H1 (cell line): ENCODE measurements at regions not wholly inside any gene's neighbourhood (a gene's known extent, or its start where the extent isn't known, plus 50 kb on each side); places are given as distances from the start of the nearest gene placed in this dataset.

Source experiments
- CTCF ChIA-PET: fragments of 300-600 bp; sonication (Branson Sonifier 250); formaldehyde crosslinking; loops from one replicate; lab custom pipeline; 2021; ENCODE audit not compliant: partially characterized antibody; lab: Charles Lee
- POLR2A ChIA-PET: fragments of 300-600 bp; sonication (Branson Sonifier 250); formaldehyde crosslinking; loops from one replicate; lab custom pipeline; 2021; ENCODE audit warnings: inconsistent platforms; ENCODE audit not compliant: partially characterized antibody; lab: Charles Lee
- DNase-seq, 2 experiments: peaks; one replicate each; pipeline versions ENCODE4 v3.0.0 to v3.0.0-alpha.2; 2010 to 2022; ENCODE audit warnings: low spot score in 2 of 2, low read depth in 1 of 2, mixed read lengths in 1 of 2
- FAIRE-seq: peaks from 2 replicates; lab custom pipeline; 2011; peaks lifted over from hg19 to GRCh38; lab: Jason Lieb, UNC
- H2AFZ ChIP-seq: 2 replicates; pipeline ENCODE4 v1.8.1; 2012; ENCODE audit warnings: low read length, inconsistent platforms
- H2AK5ac ChIP-seq: 2 replicates; pipeline ENCODE4 v1.6.1; 2013; ENCODE audit warnings: low read depth, low read length
- H2BK120ac ChIP-seq: replicated peaks from 2 replicates; pipeline ENCODE3; 2013; ENCODE audit warnings: low read depth, low read length, inconsistent platforms
- H2BK12ac ChIP-seq: 2 replicates; pipeline ENCODE4 v1.6.1; 2013; ENCODE audit warnings: low read depth, low read length
- H2BK15ac ChIP-seq: 2 replicates; pipeline ENCODE4 v1.6.1; 2013; ENCODE audit warnings: low read length
- H2BK20ac ChIP-seq: 2 replicates; pipeline ENCODE4 v1.6.1; 2013; ENCODE audit warnings: low read length
- H2BK5ac ChIP-seq: 2 replicates; pipeline ENCODE4 v1.6.1; 2013; ENCODE audit warnings: low read depth, low read length
- H3K14ac ChIP-seq: 2 replicates; pipeline ENCODE4 v1.6.1; 2013; ENCODE audit warnings: inconsistent platforms; ENCODE audit not compliant: insufficient read length
- H3K18ac ChIP-seq: 2 replicates; pipeline ENCODE4 v1.6.1; 2013; ENCODE audit warnings: low read length; ENCODE audit errors: extremely low read depth
- H3K23ac ChIP-seq: 2 replicates; pipeline ENCODE4 v1.6.1; 2013; ENCODE audit warnings: inconsistent platforms; ENCODE audit not compliant: insufficient read length
- H3K23me2 ChIP-seq: 2 replicates; pipeline ENCODE4 v1.6.1; 2013; ENCODE audit warnings: low read depth, low read length
- H3K27ac ChIP-seq: 2 replicates; pipeline ENCODE4 v1.6.1; 2011; ENCODE audit warnings: low read depth, low read length, inconsistent platforms
- H3K27me3 ChIP-seq, 4 experiments: replicated peaks in 1 of 4; 1 replicate in 1 of 4; 2 replicates in 3 of 4; pipeline versions ENCODE4 v1.6.1 to v1.8.1; 2011 to 2013; ENCODE audit warnings: low read length in 3 of 4, mild to moderate bottlenecking in 3 of 4, inconsistent platforms in 2 of 4, mixed read lengths in 2 of 4, moderate library complexity in 1 of 4; ENCODE audit not compliant: control insufficient read depth in 3 of 4, insufficient read depth in 3 of 4; ENCODE audit errors: extremely low read depth in 1 of 4
- H3K36me3 ChIP-seq, 4 experiments: 2 replicates each; pipeline versions ENCODE4 v1.6.1 to v1.8.1; 2011 to 2013; ENCODE audit warnings: mild to moderate bottlenecking in 4 of 4, low read length in 3 of 4, moderate library complexity in 2 of 4, control low read depth in 1 of 4, inconsistent platforms in 1 of 4; ENCODE audit not compliant: insufficient read depth in 4 of 4, control insufficient read depth in 2 of 4
- H3K4ac ChIP-seq: replicated peaks from 2 replicates; pipeline ENCODE3; 2013; ENCODE audit warnings: low read length, low read depth, mixed read lengths, inconsistent platforms; ENCODE audit not compliant: insufficient read length
- H3K4me1 ChIP-seq, 4 experiments: replicated peaks in 1 of 4; 1 replicate in 1 of 4; 2 replicates in 3 of 4; pipeline versions ENCODE4 v1.6.1 to v1.8.1; 2011 to 2013; ENCODE audit warnings: low read length in 3 of 4, inconsistent platforms in 2 of 4, mixed read lengths in 1 of 4; ENCODE audit not compliant: insufficient read depth in 4 of 4, control insufficient read depth in 3 of 4
- H3K4me2 ChIP-seq, 2 experiments: 2 replicates each; pipeline versions ENCODE4 v1.6.1 to v1.8.1; 2011 to 2013; ENCODE audit warnings: low read depth in 2 of 2, low read length in 2 of 2, control low read depth in 1 of 2, inconsistent platforms in 1 of 2, mild to moderate bottlenecking in 1 of 2; ENCODE audit not compliant: insufficient read depth in 1 of 2
- H3K4me3 ChIP-seq, 4 experiments: fragments of 200-600, 300-600 bp in 1 of 4; sonication (generic), shearing (Covaris generic), sonication (Bioruptor Twin) in 1 of 4; 2 replicates each; pipeline versions ENCODE4 v1.5.1 to v1.8.1; 2011 to 2016; ENCODE audit warnings: low read length in 4 of 4, low read depth in 3 of 4, control low read depth in 2 of 4, inconsistent platforms in 2 of 4, mild to moderate bottlenecking in 2 of 4, mixed read lengths in 1 of 4, moderate library complexity in 1 of 4; ENCODE audit not compliant: insufficient read depth in 2 of 4; ENCODE audit errors: extremely low read depth in 1 of 4
- H3K56ac ChIP-seq: replicated peaks from 2 replicates; pipeline ENCODE3; 2013; ENCODE audit warnings: low read depth, mild to moderate bottlenecking, mixed read lengths, low read length, inconsistent platforms; ENCODE audit not compliant: insufficient read length
- H3K79me1 ChIP-seq: 2 replicates; pipeline ENCODE4 v1.6.1; 2013; ENCODE audit warnings: low read depth, low read length, control low read depth
- H3K79me2 ChIP-seq, 2 experiments: 2 replicates each; pipeline versions ENCODE4 v1.6.1 to v1.8.1; 2012 to 2013; ENCODE audit warnings: low read length in 2 of 2, mild to moderate bottlenecking in 2 of 2, inconsistent platforms in 1 of 2; ENCODE audit not compliant: insufficient read depth in 2 of 2, control insufficient read depth in 1 of 2
- H3K9ac ChIP-seq, 4 experiments: replicated peaks in 1 of 4; 1 replicate in 1 of 4; 2 replicates in 3 of 4; pipeline versions ENCODE4 v1.6.1 to v1.8.1; 2011 to 2013; ENCODE audit warnings: low read depth in 3 of 4, low read length in 3 of 4, control low read depth in 2 of 4, mild to moderate bottlenecking in 2 of 4, moderate library complexity in 2 of 4, inconsistent platforms in 1 of 4; ENCODE audit errors: extremely low read depth in 1 of 4
- H3K9me3 ChIP-seq, 2 experiments: 2 replicates each; pipeline versions ENCODE4 v1.6.1 to v1.8.1; 2012 to 2013; ENCODE audit warnings: mild to moderate bottlenecking in 2 of 2, moderate library complexity in 2 of 2, control low read depth in 1 of 2, inconsistent platforms in 1 of 2, low read depth in 1 of 2, low read length in 1 of 2, mixed read lengths in 1 of 2; ENCODE audit not compliant: insufficient read depth in 2 of 2
- H4K20me1 ChIP-seq, 2 experiments: replicated peaks in 1 of 2; 2 replicates each; pipeline versions ENCODE3 to v1.8.1; 2011 to 2013; ENCODE audit warnings: inconsistent platforms in 2 of 2, low read length in 2 of 2, mild to moderate bottlenecking in 1 of 2; ENCODE audit not compliant: insufficient read depth in 2 of 2, control insufficient read depth in 1 of 2
- H4K5ac ChIP-seq: 2 replicates; pipeline ENCODE4 v1.6.1; 2013; ENCODE audit warnings: low read length, low read depth, mixed read lengths, inconsistent platforms; ENCODE audit not compliant: insufficient read length
- H4K8ac ChIP-seq: 2 replicates; pipeline ENCODE4 v1.8.0; 2013; ENCODE audit warnings: mild to moderate bottlenecking, moderate library complexity, low read length, inconsistent platforms; ENCODE audit not compliant: insufficient read depth; ENCODE audit errors: extremely low read depth
- H4K91ac ChIP-seq: replicated peaks from 2 replicates; pipeline ENCODE3; 2013; ENCODE audit warnings: low read length, mixed read lengths, inconsistent platforms; ENCODE audit not compliant: insufficient read length
- E2F6 ChIP-seq: IDR thresholded peaks from 2 replicates; pipeline ENCODE4 v1.6.1; 2012; ENCODE audit warnings: inconsistent platforms
- JUN ChIP-seq: IDR thresholded peaks from 2 replicates; pipeline ENCODE4 v1.6.1; 2011; ENCODE audit warnings: low read depth, mild to moderate bottlenecking, improper control_type of control experiment, low read length
- NRF1 ChIP-seq: IDR thresholded peaks from 2 replicates; pipeline ENCODE4 v1.6.1; 2011; ENCODE audit warnings: mild to moderate bottlenecking, low read depth, low read length, improper control_type of control experiment
- RBBP5 ChIP-seq: IDR thresholded peaks from 2 replicates; pipeline ENCODE4 v1.7.1; 2012; ENCODE audit warnings: low read depth, mild to moderate bottlenecking, inconsistent platforms, low read length, moderate library complexity, borderline replicate concordance
- WGBS, 2 experiments: shearing (Covaris generic) in 1 of 2; methylation state at CpG; one replicate each; pipeline versions ENCODE4 v1.1.6 to v1.1.7; 2013 to 2015; ENCODE audit warnings: low lambda C conversion rate in 2 of 2, mixed read lengths in 2 of 2, inconsistent platforms in 1 of 2, low coverage in 1 of 2, missing lambda C conversion rate in 1 of 2; ENCODE audit not compliant: insufficient replicate concordance in 2 of 2, insufficient coverage in 1 of 2, insufficient read length in 1 of 2; ENCODE audit errors: extremely low coverage in 1 of 2, missing lambda C conversion rate in 1 of 2; 5-methylcytosine and 5-hydroxymethylcytosine counted together

- Histone ChIP-seq H3K56ac (no peak overlapping the region), H4K8ac (no peak overlapping the region), H2BK20ac (no peak overlapping the region), H3K9me3 (peaks cover 4 to 6% of the 10 kb centered on the region in 2 experiments; a peak in 2 of 4 replicates), H3K27me3 (no peaks in the 10 kb centered on the region; a peak in 1 of 7 replicates), H3K79me2 (no peaks in the 10 kb centered on the region), H3K4me3 (no peak overlapping the region), H2AK5ac (no peak overlapping the region), H3K36me3 (no peaks in the 10 kb centered on the region), H2AFZ (no peak overlapping the region), H2BK12ac (no peak overlapping the region), H3K14ac (no peak overlapping the region), H3K23me2 (peaks cover 2% of the 10 kb centered on the region; the same call in 1 of the 2 replicates), H3K4me1 (no peaks in the 10 kb centered on the region), H3K4me2 (no peak overlapping the region), H2BK120ac (no peak overlapping the region), H3K9ac (no peak overlapping the region), H3K18ac (no peak overlapping the region), H2BK5ac (no peak overlapping the region), H3K79me1 (no peaks in the 10 kb centered on the region), H3K27ac (no peak overlapping the region), H2BK15ac (no peak overlapping the region), H3K4ac (no peak overlapping the region), H3K23ac (no peak overlapping the region), H4K91ac (no peak overlapping the region), H4K20me1 (no peaks in the 10 kb centered on the region), H4K5ac (no peak overlapping the region)
- POLR2A ChIA-PET: no interaction called here
- DNase-seq (no peak), FAIRE-seq (no peak)
- CTCF ChIA-PET: no interaction called here
- no peak for TF ChIP-seq JUN
- TF ChIP-seq NRF1: no peak
- no peak for TF ChIP-seq E2F6
- TF ChIP-seq RBBP5: no peak
- WGBS, 2 experiments: 93% methylated on average over 1 of the region's 1 CpG; no CpG with 5 or more reads in 1 of the 2 experiments
Measured at GRCh38 chr5:174997688-174998087, 273.3 kb downstream of the MSX2 start.
